SK-N-SH treated with all-trans-retinoic acid at 6 μM for 48 hours (cell line): ENCODE measurements at regions not wholly inside any gene's neighbourhood (a gene's known extent, or its start where the extent isn't known, plus 50 kb on each side); places are given as distances from the start of the nearest gene placed in this dataset.

Experiments
- ATAC-seq: fragments of 200-7000 bp; cut with Tn5 transposase; 3 replicates; pipeline ENCODE4 v1.9.1; 2020; ENCODE audit warnings: mild to moderate bottlenecking, moderate library complexity
- ARNTL ChIP-seq: fragments of 450-650 bp; formaldehyde crosslinking; IDR thresholded peaks from 2 replicates; pipeline ENCODE4 v1.5.0; 2020; ENCODE audit warnings: low read depth, mild to moderate bottlenecking, moderate library complexity, borderline replicate concordance
- BACH2 ChIP-seq: fragments of 250-450 bp; sonication (Bioruptor Pico); IDR thresholded peaks from 2 replicates; pipeline ENCODE4 v1.9.0; 2021; ENCODE audit warnings: mild to moderate bottlenecking, borderline replicate concordance
- CREB5 ChIP-seq: fragments of 250-450 bp; sonication (Bioruptor Pico); IDR thresholded peaks from 2 replicates; pipeline ENCODE4 v1.5.1; 2020; ENCODE audit warnings: low read depth, mild to moderate bottlenecking, moderate library complexity
- CSDC2 ChIP-seq: fragments of 250-450 bp; sonication (Bioruptor Pico); IDR thresholded peaks from 2 replicates; pipeline ENCODE4 v1.5.0; 2020; ENCODE audit warnings: mild to moderate bottlenecking, moderate library complexity
- CSRNP3 ChIP-seq: fragments of 250-450 bp; sonication (Bioruptor Pico); IDR thresholded peaks from 2 replicates; pipeline ENCODE4 v1.5.1; 2021; ENCODE audit warnings: mild to moderate bottlenecking, moderate library complexity
- ESRRG ChIP-seq: fragments of 250-450 bp; sonication (Bioruptor Pico); IDR thresholded peaks from 2 replicates; pipeline ENCODE4 v1.6.1; 2021; ENCODE audit warnings: mild to moderate bottlenecking
- GLIS3 ChIP-seq: fragments of 250-450 bp; sonication (Bioruptor Pico); IDR thresholded peaks from 2 replicates; pipeline ENCODE4 v1.5.0; 2020; ENCODE audit warnings: mild to moderate bottlenecking, moderate library complexity
- ISL1 ChIP-seq: fragments of 250-450 bp; sonication (Bioruptor Pico); IDR thresholded peaks from 2 replicates; pipeline ENCODE4 v2.1.2; 2022; ENCODE audit warnings: mild to moderate bottlenecking, moderate library complexity
- OSR1 ChIP-seq: fragments of 250-450 bp; sonication (Bioruptor Pico); IDR thresholded peaks from 2 replicates; pipeline ENCODE4 v1.8.0; 2022; ENCODE audit warnings: moderate library complexity, mild to moderate bottlenecking, inconsistent platforms
- PATZ1 ChIP-seq: fragments of 250-450 bp; sonication (Bioruptor Pico); IDR thresholded peaks from 2 replicates; pipeline ENCODE4 v1.8.0; 2020; ENCODE audit warnings: mild to moderate bottlenecking, moderate library complexity, borderline replicate concordance
- POU6F1 ChIP-seq: fragments of 250-450 bp; sonication (Bioruptor Pico); IDR thresholded peaks from 2 replicates; pipeline ENCODE4 v1.8.0; 2021; ENCODE audit warnings: low read depth, mild to moderate bottlenecking, moderate library complexity, borderline replicate concordance
- PPARA ChIP-seq: fragments of 250-450 bp; sonication (Bioruptor Pico); IDR thresholded peaks from 2 replicates; pipeline ENCODE4 v1.5.0; 2020; ENCODE audit warnings: mild to moderate bottlenecking, borderline replicate concordance
- SNAI2 ChIP-seq: fragments of 250-450 bp; sonication (Bioruptor Pico); IDR thresholded peaks from 2 replicates; pipeline ENCODE4 v1.5.0; 2020; ENCODE audit warnings: mild to moderate bottlenecking, moderate library complexity
- TCF4 ChIP-seq: fragments of 250-450 bp; sonication (Bioruptor Pico); IDR thresholded peaks from 2 replicates; pipeline ENCODE4 v1.8.0; 2021; ENCODE audit warnings: mild to moderate bottlenecking, moderate library complexity, borderline replicate concordance
- TOX ChIP-seq: fragments of 250-450 bp; sonication (Bioruptor Pico); IDR thresholded peaks from 2 replicates; pipeline ENCODE4 v1.8.0; 2021; ENCODE audit warnings: mild to moderate bottlenecking, moderate library complexity, borderline replicate concordance
- TSHZ2 ChIP-seq: fragments of 250-450 bp; sonication (Bioruptor Pico); IDR thresholded peaks from 2 replicates; pipeline ENCODE4 v1.5.0; 2020; ENCODE audit warnings: mild to moderate bottlenecking, moderate library complexity
- ZC3H10 ChIP-seq: fragments of 250-450 bp; sonication (Bioruptor Pico); IDR thresholded peaks from 2 replicates; pipeline ENCODE4 v1.5.1; 2021; ENCODE audit warnings: mild to moderate bottlenecking, moderate library complexity
- ZFP3 ChIP-seq: fragments of 250-450 bp; sonication (Bioruptor Pico); IDR thresholded peaks from 2 replicates; pipeline ENCODE4 v1.5.0; 2020; ENCODE audit warnings: mild to moderate bottlenecking, moderate library complexity
- ZNF565 ChIP-seq: fragments of 450-650 bp; formaldehyde crosslinking; conservative IDR thresholded peaks from 2 replicates; pipeline ENCODE4 v1.5.0; 2020; ENCODE audit warnings: low read depth, mild to moderate bottlenecking, moderate library complexity
- ZNF70 ChIP-seq: fragments of 450-650 bp; formaldehyde crosslinking; IDR thresholded peaks from 2 replicates; pipeline ENCODE4 v1.5.0; 2020; ENCODE audit warnings: mild to moderate bottlenecking, moderate library complexity
- ZNF8 ChIP-seq: fragments of 450-650 bp; formaldehyde crosslinking; IDR thresholded peaks from 2 replicates; pipeline ENCODE4 v1.5.0; 2020; ENCODE audit warnings: mild to moderate bottlenecking, moderate library complexity

- TF ChIP-seq GLIS3 (CRISPR knock-in tag) (no peak), ARNTL (no peak), ZNF8 (CRISPR knock-in tag) (no peak), TSHZ2 (CRISPR knock-in tag) (no peak), PPARA (no peak), PATZ1 (CRISPR knock-in tag) (no peak)
Observed at GRCh38 chr2:128602699-128603101, 284.0 kb upstream of the HS6ST1 start.

GRCh38 chr2:128603411-128603924 lies 284.8 kb upstream of the HS6ST1 start:
- TF ChIP-seq OSR1 (CRISPR knock-in tag) = no peak
- TF ChIP-seq SNAI2 (CRISPR knock-in tag) = no peak
- no peak for TF ChIP-seq PATZ1 (CRISPR knock-in tag)
- no peak for TF ChIP-seq ZC3H10
- no peak for TF ChIP-seq CSDC2 (CRISPR knock-in tag)
- TF ChIP-seq CREB5 (CRISPR knock-in tag) = no peak
- TF ChIP-seq TSHZ2 (CRISPR knock-in tag) = no peak
- TF ChIP-seq ZNF8 (CRISPR knock-in tag) = no peak
- TF ChIP-seq ZFP3 (CRISPR knock-in tag) = no peak
- TF ChIP-seq BACH2 (CRISPR knock-in tag) = no peak
- TF ChIP-seq ZNF70 (CRISPR knock-in tag) = no peak
- TF ChIP-seq CSRNP3 = no peak
- TF ChIP-seq ARNTL = no peak
- TF ChIP-seq TCF4 (CRISPR knock-in tag) = no peak
- no peak for TF ChIP-seq ZNF565 (CRISPR knock-in tag)
- no peak for TF ChIP-seq ESRRG
- no peak for TF ChIP-seq TOX (CRISPR knock-in tag)
- no peak for TF ChIP-seq GLIS3 (CRISPR knock-in tag)
- no peak for TF ChIP-seq POU6F1
- no peak for TF ChIP-seq ISL1

More at GRCh38 chr2:128602699-128603101, 284.0 kb upstream of the HS6ST1 start:
- no peak for ATAC-seq

More at GRCh38 chr2:128603411-128603924, 284.8 kb upstream of the HS6ST1 start:
- no peak for ATAC-seq
